ENCODE measurements at regions not wholly inside any gene's neighbourhood (a gene's known extent, or its start where the extent isn't known, plus 50 kb on each side); places are given as distances from the start of the nearest gene placed in this dataset.

DNA sequence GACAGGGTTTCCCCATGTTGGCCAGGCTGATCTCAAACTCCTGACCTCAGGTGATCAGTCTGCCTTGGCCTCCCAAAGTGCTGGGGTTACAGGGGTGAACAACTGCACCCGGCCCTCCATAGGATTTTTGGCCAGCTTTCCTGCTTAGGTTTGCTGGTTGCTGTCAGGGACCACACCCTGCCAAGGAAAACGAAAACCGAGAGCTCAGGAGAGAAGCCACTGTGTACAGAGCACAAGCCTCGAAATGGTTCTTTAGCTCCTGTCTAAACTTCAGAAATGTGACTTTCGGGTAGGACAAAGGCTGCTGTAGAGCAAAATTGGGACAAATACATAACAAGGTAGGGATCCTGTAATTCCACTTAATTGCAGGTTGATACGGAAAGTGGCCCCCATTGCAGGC is 146.3 kb upstream of the ATP6AP2 start:
- CTCF ChIA-PET, result no interaction called here
- no peak overlapping the region for H2AFZ ChIP-seq (ENCODE audit: control insufficient read depth, low read depth, low read length)
- H3K79me2 ChIP-seq (ENCODE audit: control insufficient read depth, insufficient read depth, low read length), result no peaks in the 10 kb centered on the region
- BruUV-seq (replicated peaks), result no TSS peak
- no peak overlapping the region for H3K4me3 ChIP-seq
- DNase-seq (ENCODE audit: low read depth, low spot score) (no peak), ATAC-seq (no peak), FAIRE-seq (no peak)
- no peak for TF ChIP-seq CBX3 (IDR thresholded peaks at IDR 0.05; ENCODE audit: borderline replicate concordance, low read depth)
- TF ChIP-seq LARP7 (IDR thresholded peaks at IDR 0.05), result no peak
- no peak for TF ChIP-seq ZZZ3 (IDR thresholded peaks at IDR 0.05; ENCODE audit: control insufficient read depth, insufficient read length, low read depth)
- TF ChIP-seq SMAD5 (IDR thresholded peaks at IDR 0.05; ENCODE audit: low read depth), result no peak
- H3K9me3 ChIP-seq (replicated peaks; ENCODE audit: control insufficient read depth, insufficient read depth, low read length), result no peaks in the 10 kb centered on the region; the same call in 2 of the 3 replicates
- RAD21 ChIA-PET (ENCODE audit: unreplicated experiment), result no interaction called here
- POLR2A ChIA-PET, result no interaction called here
- no peaks in the 10 kb centered on the region for H3K4me1 ChIP-seq (ENCODE audit: control insufficient read depth, insufficient read depth, low read length)
- WGBS (ENCODE audit: insufficient coverage, insufficient replicate concordance, low lambda C conversion rate, missing lambda C conversion rate), result 22% methylated on average over 6 of the region's 6 CpGs
- H3K36me3 ChIP-seq (ENCODE audit: control insufficient read depth in 2 of 2, insufficient read depth in 2 of 2, low read length in 1 of 2), result no peaks in the 10 kb centered on the region
- in situ Hi-C loops (cut with MboI), result no loop called here
- H4K20me1 ChIP-seq (ENCODE audit: control insufficient read depth, insufficient read depth), result no peaks in the 10 kb centered on the region
- intact Hi-C loops (cut with micrococcal nuclease; ENCODE audit: unreplicated experiment), result no loop called here
- H3K4me2 ChIP-seq (ENCODE audit: control insufficient read depth, insufficient read depth), result no peak overlapping the region
- no peak overlapping the region for H3K9ac ChIP-seq (ENCODE audit: control insufficient read depth, insufficient read depth, low read length)
- no peaks in the 10 kb centered on the region for H3K27me3 ChIP-seq (replicated peaks in 1 of 2; ENCODE audit: control insufficient read depth in 2 of 2, insufficient read depth in 2 of 2, low read length in 1 of 2)
- H3K27ac ChIP-seq (ENCODE audit: control insufficient read depth, insufficient read depth), result no peak overlapping the region
- SMC1A ChIA-PET (ENCODE audit: uncharacterized antibody, unreplicated experiment), result no interaction called here

DNA sequence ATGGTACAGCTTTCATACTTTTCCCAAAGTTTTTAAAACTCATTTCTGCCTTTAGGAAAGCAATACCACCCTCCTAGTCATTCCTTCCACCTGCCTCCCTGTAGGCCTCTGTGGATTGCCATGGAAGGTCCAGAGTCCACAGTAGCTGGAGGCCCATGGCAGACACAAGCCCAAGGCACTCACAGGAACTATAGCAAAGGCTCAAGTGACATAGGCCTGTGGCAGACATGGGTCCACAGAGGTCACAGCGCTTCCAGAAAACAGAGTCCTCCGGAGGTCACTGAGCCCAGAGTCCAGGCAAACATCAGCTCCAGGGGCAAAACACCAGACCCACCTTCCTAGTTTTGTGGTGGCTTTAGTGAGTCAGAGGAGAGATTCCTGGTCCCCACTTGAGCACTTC is 147.6 kb upstream of the ATP6AP2 start:
- H3K9ac ChIP-seq (ENCODE audit: control insufficient read depth, insufficient read depth, low read length), result no peak overlapping the region
- no peak overlapping the region for H3K4me3 ChIP-seq
- ChIA-PET RAD21 (ENCODE audit: unreplicated experiment) (no interaction called here), CTCF (no interaction called here), SMC1A (ENCODE audit: uncharacterized antibody, unreplicated experiment) (no interaction called here), POLR2A (no interaction called here)
- no peak for FAIRE-seq
- H2AFZ ChIP-seq (ENCODE audit: control insufficient read depth, low read depth, low read length), result no peak overlapping the region
- no peak for ATAC-seq
- no peak for DNase-seq (ENCODE audit: low read depth, low spot score)
- no peak overlapping the region for H3K27ac ChIP-seq (ENCODE audit: control insufficient read depth, insufficient read depth)
- no peaks in the 10 kb centered on the region for H3K36me3 ChIP-seq (ENCODE audit: control insufficient read depth in 2 of 2, insufficient read depth in 2 of 2, low read length in 1 of 2)
- no TSS peak for BruUV-seq (replicated peaks)
- intact Hi-C loops (cut with micrococcal nuclease; ENCODE audit: unreplicated experiment), result no loop called here
- no peaks in the 10 kb centered on the region for H3K79me2 ChIP-seq (ENCODE audit: control insufficient read depth, insufficient read depth, low read length)
- no peaks in the 10 kb centered on the region for H3K4me1 ChIP-seq (ENCODE audit: control insufficient read depth, insufficient read depth, low read length)
- H4K20me1 ChIP-seq (ENCODE audit: control insufficient read depth, insufficient read depth), result no peaks in the 10 kb centered on the region
- H3K9me3 ChIP-seq (replicated peaks; ENCODE audit: control insufficient read depth, insufficient read depth, low read length), result peaks cover 1% of the 10 kb centered on the region; the same call in 1 of the 3 replicates
- TF ChIP-seq CBFB (IDR thresholded peaks at IDR 0.05; ENCODE audit: low read depth), result no peak
- TF ChIP-seq ZNF384 (IDR thresholded peaks at IDR 0.05; ENCODE audit: borderline replicate concordance, low read depth, low read length), result no peak
- TF ChIP-seq, protein P1, sequence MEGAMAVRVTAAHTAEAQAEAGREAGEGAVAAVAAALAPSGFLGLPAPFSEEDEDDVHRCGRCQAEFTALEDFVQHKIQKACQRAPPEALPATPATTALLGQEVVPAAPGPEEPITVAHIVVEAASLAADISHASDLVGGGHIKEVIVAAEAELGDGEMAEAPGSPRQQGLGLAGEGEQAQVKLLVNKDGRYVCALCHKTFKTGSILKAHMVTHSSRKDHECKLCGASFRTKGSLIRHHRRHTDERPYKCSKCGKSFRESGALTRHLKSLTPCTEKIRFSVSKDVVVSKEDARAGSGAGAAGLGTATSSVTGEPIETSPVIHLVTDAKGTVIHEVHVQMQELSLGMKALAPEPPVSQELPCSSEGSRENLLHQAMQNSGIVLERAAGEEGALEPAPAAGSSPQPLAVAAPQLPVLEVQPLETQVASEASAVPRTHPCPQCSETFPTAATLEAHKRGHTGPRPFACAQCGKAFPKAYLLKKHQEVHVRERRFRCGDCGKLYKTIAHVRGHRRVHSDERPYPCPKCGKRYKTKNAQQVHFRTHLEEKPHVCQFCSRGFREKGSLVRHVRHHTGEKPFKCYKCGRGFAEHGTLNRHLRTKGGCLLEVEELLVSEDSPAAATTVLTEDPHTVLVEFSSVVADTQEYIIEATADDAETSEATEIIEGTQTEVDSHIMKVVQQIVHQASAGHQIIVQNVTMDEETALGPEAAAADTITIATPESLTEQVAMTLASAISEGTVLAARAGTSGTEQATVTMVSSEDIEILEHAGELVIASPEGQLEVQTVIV (IDR thresholded peaks at IDR 0.05; ENCODE audit: borderline replicate concordance, partially characterized antibody), result no peak
- no peak for TF ChIP-seq SIN3A (IDR thresholded peaks at IDR 0.05; ENCODE audit: low read depth, low read length)
- TF ChIP-seq, protein P2, sequence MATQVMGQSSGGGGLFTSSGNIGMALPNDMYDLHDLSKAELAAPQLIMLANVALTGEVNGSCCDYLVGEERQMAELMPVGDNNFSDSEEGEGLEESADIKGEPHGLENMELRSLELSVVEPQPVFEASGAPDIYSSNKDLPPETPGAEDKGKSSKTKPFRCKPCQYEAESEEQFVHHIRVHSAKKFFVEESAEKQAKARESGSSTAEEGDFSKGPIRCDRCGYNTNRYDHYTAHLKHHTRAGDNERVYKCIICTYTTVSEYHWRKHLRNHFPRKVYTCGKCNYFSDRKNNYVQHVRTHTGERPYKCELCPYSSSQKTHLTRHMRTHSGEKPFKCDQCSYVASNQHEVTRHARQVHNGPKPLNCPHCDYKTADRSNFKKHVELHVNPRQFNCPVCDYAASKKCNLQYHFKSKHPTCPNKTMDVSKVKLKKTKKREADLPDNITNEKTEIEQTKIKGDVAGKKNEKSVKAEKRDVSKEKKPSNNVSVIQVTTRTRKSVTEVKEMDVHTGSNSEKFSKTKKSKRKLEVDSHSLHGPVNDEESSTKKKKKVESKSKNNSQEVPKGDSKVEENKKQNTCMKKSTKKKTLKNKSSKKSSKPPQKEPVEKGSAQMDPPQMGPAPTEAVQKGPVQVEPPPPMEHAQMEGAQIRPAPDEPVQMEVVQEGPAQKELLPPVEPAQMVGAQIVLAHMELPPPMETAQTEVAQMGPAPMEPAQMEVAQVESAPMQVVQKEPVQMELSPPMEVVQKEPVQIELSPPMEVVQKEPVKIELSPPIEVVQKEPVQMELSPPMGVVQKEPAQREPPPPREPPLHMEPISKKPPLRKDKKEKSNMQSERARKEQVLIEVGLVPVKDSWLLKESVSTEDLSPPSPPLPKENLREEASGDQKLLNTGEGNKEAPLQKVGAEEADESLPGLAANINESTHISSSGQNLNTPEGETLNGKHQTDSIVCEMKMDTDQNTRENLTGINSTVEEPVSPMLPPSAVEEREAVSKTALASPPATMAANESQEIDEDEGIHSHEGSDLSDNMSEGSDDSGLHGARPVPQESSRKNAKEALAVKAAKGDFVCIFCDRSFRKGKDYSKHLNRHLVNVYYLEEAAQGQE (IDR thresholded peaks at IDR 0.05; ENCODE audit: low read depth, low read length), result no peak
- TF ChIP-seq, protein P3, sequence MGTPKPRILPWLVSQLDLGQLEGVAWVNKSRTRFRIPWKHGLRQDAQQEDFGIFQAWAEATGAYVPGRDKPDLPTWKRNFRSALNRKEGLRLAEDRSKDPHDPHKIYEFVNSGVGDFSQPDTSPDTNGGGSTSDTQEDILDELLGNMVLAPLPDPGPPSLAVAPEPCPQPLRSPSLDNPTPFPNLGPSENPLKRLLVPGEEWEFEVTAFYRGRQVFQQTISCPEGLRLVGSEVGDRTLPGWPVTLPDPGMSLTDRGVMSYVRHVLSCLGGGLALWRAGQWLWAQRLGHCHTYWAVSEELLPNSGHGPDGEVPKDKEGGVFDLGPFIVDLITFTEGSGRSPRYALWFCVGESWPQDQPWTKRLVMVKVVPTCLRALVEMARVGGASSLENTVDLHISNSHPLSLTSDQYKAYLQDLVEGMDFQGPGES (IDR thresholded peaks at IDR 0.05), result no peak
- TF ChIP-seq MYC (IDR thresholded peaks at IDR 0.05; ENCODE audit: insufficient read depth, insufficient read length, insufficient replicate concordance, low read length, severe bottlenecking), result no peak
- TF ChIP-seq WRNIP1 (IDR thresholded peaks at IDR 0.05; ENCODE audit: borderline replicate concordance, low read depth, low read length), result no peak
- 28% methylated on average over 2 of the region's 2 CpGs for WGBS (ENCODE audit: insufficient coverage, insufficient replicate concordance, low lambda C conversion rate, missing lambda C conversion rate)
- no peaks in the 10 kb centered on the region for H3K27me3 ChIP-seq (replicated peaks in 1 of 2; ENCODE audit: control insufficient read depth in 2 of 2, insufficient read depth in 2 of 2, low read length in 1 of 2)
- in situ Hi-C loops (cut with MboI), result no loop called here
- no peak overlapping the region for H3K4me2 ChIP-seq (ENCODE audit: control insufficient read depth, insufficient read depth)
